OCI-LY3 (cell line): ENCODE measurements at regions not wholly inside any gene's neighbourhood (a gene's known extent, or its start where the extent isn't known, plus 50 kb on each side); places are given as distances from the start of the nearest gene placed in this dataset.

Source experiments
- H2AFZ ChIP-seq: fragments of 200-600, 300-600 bp; shearing (Covaris generic); 2 replicates; pipeline ENCODE4 v1.6.0; 2014; ENCODE audit warnings: antibody characterized with exemption, low read depth, low read length
- H3K27ac ChIP-seq: fragments of 200-600, 300-600 bp; sonication (generic); 2 replicates; pipeline ENCODE4 v1.5.1; 2014; ENCODE audit warnings: mild to moderate bottlenecking, low read length, moderate library complexity, mixed read lengths
- H3K27me3 ChIP-seq: fragments of 200-600, 300-600 bp; sonication (generic); 2 replicates; pipeline ENCODE4 v1.6.1; 2014; ENCODE audit warnings: low read depth, low read length, mixed read lengths
- H3K36me3 ChIP-seq: fragments of 200-600, 300-600 bp; sonication (generic); replicated peaks from 2 replicates; pipeline ENCODE3; 2014; ENCODE audit warnings: low read depth, low read length, mixed read lengths
- H3K4me1 ChIP-seq: fragments of 300-600, 200-600 bp; sonication (generic); 2 replicates; pipeline ENCODE4 v1.6.1; 2014; ENCODE audit warnings: low read length, mixed read lengths
- H3K4me2 ChIP-seq: fragments of 200-600, 300-600 bp; sonication (generic); 2 replicates; pipeline ENCODE4 v1.6.1; 2014; ENCODE audit warnings: low read length, mixed read lengths
- H3K4me3 ChIP-seq: fragments of 300-600, 200-600 bp; sonication (generic); 2 replicates; pipeline ENCODE4 v1.5.1; 2014; ENCODE audit warnings: antibody characterized with exemption, mild to moderate bottlenecking, low read length, moderate library complexity
- H3K79me2 ChIP-seq: fragments of 300-600, 200-600 bp; shearing (Covaris generic); 2 replicates; pipeline ENCODE4 v1.6.1; 2014; ENCODE audit warnings: mild to moderate bottlenecking, low read length, mixed read lengths
- H3K9ac ChIP-seq: fragments of 300-600, 200-600 bp; shearing (Covaris generic); 2 replicates; pipeline ENCODE4 v1.6.0; 2014; ENCODE audit warnings: mild to moderate bottlenecking, low read length, moderate library complexity
- H3K9me3 ChIP-seq: fragments of 200-600, 300-600 bp; shearing (Covaris generic); 2 replicates; pipeline ENCODE4 v1.6.1; 2014; ENCODE audit warnings: low read length, mixed read lengths; ENCODE audit not compliant: insufficient read depth
- H4K20me1 ChIP-seq: fragments of 200-600, 300-600 bp; sonication (generic); 2 replicates; pipeline ENCODE4 v1.6.1; 2016; ENCODE audit warnings: low read length, mixed read lengths; ENCODE audit not compliant: insufficient read depth
- CTCF ChIP-seq: fragments of 200-600, 300-600 bp; sonication (generic); IDR thresholded peaks from 2 replicates; pipeline ENCODE4 v1.5.1; 2014; ENCODE audit warnings: antibody characterized with exemption, low read length, low read depth
- EZH2phosphoT487 ChIP-seq: fragments of 200-600 bp; shearing (Covaris generic); IDR thresholded peaks from 2 replicates; pipeline ENCODE4 v1.6.1; 2018; ENCODE audit warnings: antibody characterized with exemption, mixed run types, low read depth

GRCh38 chr5:38795986-38796741 is 49.6 kb upstream of the OSMR start:
- Histone ChIP-seq H4K20me1 (no peaks in the 10 kb centered on the region), H3K4me1 (no peaks in the 10 kb centered on the region), H3K9ac (no peak overlapping the region), H3K9me3 (no peaks in the 10 kb centered on the region), H3K27ac (no peak overlapping the region), H3K4me3 (no peak overlapping the region), H3K27me3 (no peaks in the 10 kb centered on the region), H3K36me3 (no peaks in the 10 kb centered on the region), H2AFZ (no peak overlapping the region), H3K4me2 (no peak overlapping the region), H3K79me2 (no peaks in the 10 kb centered on the region)
- TF ChIP-seq CTCF (no peak), EZH2phosphoT487 (no peak)
